Endothelial cell of umbilical vein (primary cell): ENCODE measurements at regions not wholly inside any gene's neighbourhood (a gene's known extent, or its start where the extent isn't known, plus 50 kb on each side); places are given as distances from the start of the nearest gene placed in this dataset.

Experiments
- BruUV-seq: library from RNA; stranded (reverse); fragments of 400-500 nt; replicated peaks from 2 replicates; lab custom pipeline; 2021; lab: Mats Ljungman, UMichigan
- CTCF ChIA-PET: fragments of 300-600, 350-600 bp; sonication (Branson Sonifier 250); formaldehyde crosslinking; loops from one replicate; lab custom pipeline; 2021; ENCODE audit warnings: antibody characterized with exemption, inconsistent platforms; lab: Charles Lee
- POLR2A ChIA-PET: fragments of 300-600, 350-600 bp; sonication (Branson Sonifier 250); formaldehyde crosslinking; loops from one replicate; lab custom pipeline; 2021; ENCODE audit warnings: antibody characterized with exemption, inconsistent platforms; lab: Charles Lee
- DNase-seq: peaks from one replicate; pipeline ENCODE4 v3.0.0-alpha.2; 2011; ENCODE audit warnings: low read depth, low spot score
- FAIRE-seq: peaks from 2 replicates; lab custom pipeline; 2011; peaks lifted over from hg19 to GRCh38; lab: Jason Lieb, UNC
- H2AFZ ChIP-seq: 2 replicates; pipeline ENCODE4 v1.6.0; 2012; ENCODE audit warnings: low read depth, low read length, control low read depth, inconsistent platforms
- H3K27ac ChIP-seq: 2 replicates; pipeline ENCODE4 v1.5.1; 2011; ENCODE audit warnings: low read depth, mild to moderate bottlenecking, control low read depth, low read length, moderate library complexity; ENCODE audit not compliant: insufficient read depth
- H3K27me3 ChIP-seq, 2 experiments: 2 replicates each; pipeline versions ENCODE4 v1.6.0 to v1.6.1; 2011; ENCODE audit warnings: low read length in 2 of 2, mixed read lengths in 1 of 2; ENCODE audit not compliant: control insufficient read depth in 2 of 2, insufficient read depth in 2 of 2
- H3K36me3 ChIP-seq, 2 experiments: 2 replicates in 1 of 2; 3 replicates in 1 of 2; pipeline ENCODE4 v1.5.1; 2011; ENCODE audit warnings: low read length in 2 of 2, mild to moderate bottlenecking in 1 of 2, moderate library complexity in 1 of 2; ENCODE audit not compliant: control insufficient read depth in 2 of 2, insufficient read depth in 2 of 2; ENCODE audit errors: extremely low read depth in 1 of 2
- H3K4me1 ChIP-seq: 3 replicates; pipeline ENCODE4 v1.5.1; 2011; ENCODE audit warnings: mild to moderate bottlenecking, low read length; ENCODE audit not compliant: control insufficient read depth, insufficient read depth; ENCODE audit errors: extremely low read depth
- H3K4me2 ChIP-seq: 2 replicates; pipeline ENCODE4 v1.6.1; 2011; ENCODE audit warnings: low read length, control low read depth, mixed read lengths; ENCODE audit not compliant: insufficient read depth
- H3K4me3 ChIP-seq, 3 experiments: fragments of 200-600 bp in 1 of 3; sonication (generic), shearing (Covaris generic) in 1 of 3; replicated peaks in 1 of 3; 2 replicates each; pipeline ENCODE4 v1.5.1; 2011 to 2016; ENCODE audit warnings: control low read depth in 3 of 3, low read length in 3 of 3, mild to moderate bottlenecking in 2 of 3, inconsistent platforms in 1 of 3, low read depth in 1 of 3, moderate library complexity in 1 of 3; ENCODE audit not compliant: insufficient read depth in 1 of 3
- H3K79me2 ChIP-seq: 2 replicates; pipeline ENCODE4 v1.6.0; 2012; ENCODE audit warnings: low read length, inconsistent platforms; ENCODE audit not compliant: control insufficient read depth, insufficient read depth
- H3K9ac ChIP-seq: replicated peaks from 2 replicates; pipeline ENCODE3; 2011; ENCODE audit warnings: low read length, control low read depth; ENCODE audit not compliant: insufficient read depth; ENCODE audit errors: extremely low read depth
- H3K9me1 ChIP-seq: replicated peaks from 3 replicates; pipeline ENCODE4 v1.6.0; 2011; ENCODE audit warnings: mild to moderate bottlenecking, low read length; ENCODE audit not compliant: control insufficient read depth, insufficient read depth; ENCODE audit errors: extremely low read depth
- H3K9me3 ChIP-seq: replicated peaks from 2 replicates; pipeline ENCODE4 v1.5.1; 2012; ENCODE audit warnings: low read length, inconsistent platforms; ENCODE audit not compliant: control insufficient read depth, insufficient read depth
- H4K20me1 ChIP-seq: replicated peaks from 2 replicates; pipeline ENCODE3; 2011; ENCODE audit warnings: mild to moderate bottlenecking, low read length; ENCODE audit not compliant: control insufficient read depth, insufficient read depth; ENCODE audit errors: extremely low read depth
- EZH2 ChIP-seq: IDR thresholded peaks from 2 replicates; pipeline ENCODE4 v1.6.1; 2012; ENCODE audit warnings: borderline replicate concordance, low read depth, mild to moderate bottlenecking, moderate library complexity, low read length, inconsistent platforms; ENCODE audit not compliant: severe bottlenecking
- FOS ChIP-seq: IDR thresholded peaks from 2 replicates; pipeline ENCODE4 v1.6.1; 2011; ENCODE audit warnings: mild to moderate bottlenecking, low read length, moderate library complexity, borderline replicate concordance; ENCODE audit not compliant: insufficient read depth
- GATA2 ChIP-seq: IDR thresholded peaks from 2 replicates; pipeline ENCODE4 v1.7.0; 2011; ENCODE audit warnings: low read depth, mild to moderate bottlenecking, moderate library complexity, mixed read lengths, low read length; ENCODE audit not compliant: insufficient read length, insufficient read depth
- JUN ChIP-seq: IDR thresholded peaks from 2 replicates; pipeline ENCODE4 v1.6.1; 2011; ENCODE audit warnings: borderline replicate concordance, low read depth; ENCODE audit not compliant: insufficient read length, insufficient read depth
- MYC ChIP-seq: IDR thresholded peaks from one replicate; pipeline ENCODE4 v1.6.1; 2011; ENCODE audit warnings: mild to moderate bottlenecking, low read depth, low read length
- POLR2A ChIP-seq: IDR thresholded peaks from 2 replicates; pipeline ENCODE4 v1.6.1; 2012; ENCODE audit warnings: low read depth, mild to moderate bottlenecking, control low read depth, low read length
- POLR2AphosphoS5 ChIP-seq: IDR thresholded peaks from 2 replicates; pipeline ENCODE4 v1.6.1; 2012; ENCODE audit warnings: low read depth, mild to moderate bottlenecking, control low read depth, low read length, moderate library complexity; ENCODE audit not compliant: insufficient read depth
- dilution Hi-C: fragments of 300-500 bp; cut with MboI; formaldehyde crosslinking; loops from one replicate; pipeline ENCODE4 v1.15.0; 2019; ENCODE audit warnings: low sequenced_read_pairs; ENCODE audit not compliant: extremely low pct_ligation_motif_present
- intact Hi-C: fragments of 100-400 bp; cut with micrococcal nuclease; formaldehyde crosslinking; loops from one replicate; pipeline ENCODE4 v1.10.0; 2022
- TF ChIP-seq, protein P1 (sequence below), 2 donors: IDR thresholded peaks; 1 replicate in 1 of 2; 2 replicates in 1 of 2; pipeline ENCODE4 v1.5.1; 2011; ENCODE audit warnings: low read length in 2 of 2, mild to moderate bottlenecking in 2 of 2, moderate library complexity in 2 of 2, control low read depth in 1 of 2, inconsistent platforms in 1 of 2, low read depth in 1 of 2; ENCODE audit not compliant: insufficient read depth in 1 of 2; ENCODE audit errors: extremely low read depth in 1 of 2
- TF ChIP-seq, protein P2 (sequence below): IDR thresholded peaks from 2 replicates; pipeline ENCODE4 v1.6.1; 2011; ENCODE audit not compliant: insufficient read depth, insufficient read length

DNA sequence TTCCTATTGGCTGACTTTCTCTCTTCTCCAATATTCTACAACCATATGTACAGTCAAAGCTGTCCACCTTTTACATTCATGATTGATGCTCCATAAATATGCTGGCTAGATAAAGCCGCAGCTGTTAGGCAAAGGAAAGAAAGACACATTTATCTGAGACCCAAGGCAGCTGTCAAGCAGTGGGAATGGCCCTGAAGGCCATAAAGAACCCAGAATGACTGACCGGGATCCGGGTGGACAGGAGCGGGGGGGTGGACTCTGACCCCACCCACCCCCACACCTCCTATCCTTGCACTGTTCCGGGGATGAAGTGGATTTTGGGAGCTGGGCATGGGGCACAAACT lies 116.4 kb downstream of the RTP5 start:
- H2AFZ ChIP-seq: no peak overlapping the region
- intact Hi-C loops (no loop called here), dilution Hi-C loops (no loop called here)
- H3K9ac ChIP-seq: no peak overlapping the region
- no peaks in the 10 kb centered on the region for H3K4me1 ChIP-seq
- H3K27ac ChIP-seq: no peak overlapping the region
- no peaks in the 10 kb centered on the region for H3K27me3 ChIP-seq
- ChIA-PET POLR2A (no interaction called here), CTCF (no interaction called here)
- no peak overlapping the region for H3K4me3 ChIP-seq
- no TSS peak for BruUV-seq
- DNase-seq (no peak), FAIRE-seq (no peak)
- no peaks in the 10 kb centered on the region for H3K79me2 ChIP-seq
- no peaks in the 10 kb centered on the region for H4K20me1 ChIP-seq
- no peaks in the 10 kb centered on the region for H3K9me3 ChIP-seq
- no peaks in the 10 kb centered on the region for H3K36me3 ChIP-seq
- no peak overlapping the region for H3K4me2 ChIP-seq
- H3K9me1 ChIP-seq: no peaks in the 10 kb centered on the region
- TF ChIP-seq JUN (no peak), MYC (no peak), POLR2AphosphoS5 (no peak), GATA2 (no peak), EZH2 (no peak), POLR2A (no peak), FOS (no peak)
- TF ChIP-seq, protein P1, sequence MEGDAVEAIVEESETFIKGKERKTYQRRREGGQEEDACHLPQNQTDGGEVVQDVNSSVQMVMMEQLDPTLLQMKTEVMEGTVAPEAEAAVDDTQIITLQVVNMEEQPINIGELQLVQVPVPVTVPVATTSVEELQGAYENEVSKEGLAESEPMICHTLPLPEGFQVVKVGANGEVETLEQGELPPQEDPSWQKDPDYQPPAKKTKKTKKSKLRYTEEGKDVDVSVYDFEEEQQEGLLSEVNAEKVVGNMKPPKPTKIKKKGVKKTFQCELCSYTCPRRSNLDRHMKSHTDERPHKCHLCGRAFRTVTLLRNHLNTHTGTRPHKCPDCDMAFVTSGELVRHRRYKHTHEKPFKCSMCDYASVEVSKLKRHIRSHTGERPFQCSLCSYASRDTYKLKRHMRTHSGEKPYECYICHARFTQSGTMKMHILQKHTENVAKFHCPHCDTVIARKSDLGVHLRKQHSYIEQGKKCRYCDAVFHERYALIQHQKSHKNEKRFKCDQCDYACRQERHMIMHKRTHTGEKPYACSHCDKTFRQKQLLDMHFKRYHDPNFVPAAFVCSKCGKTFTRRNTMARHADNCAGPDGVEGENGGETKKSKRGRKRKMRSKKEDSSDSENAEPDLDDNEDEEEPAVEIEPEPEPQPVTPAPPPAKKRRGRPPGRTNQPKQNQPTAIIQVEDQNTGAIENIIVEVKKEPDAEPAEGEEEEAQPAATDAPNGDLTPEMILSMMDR (IDR thresholded peaks at IDR 0.05; ENCODE audit: extremely low read depth in 1 of 2, insufficient read depth in 1 of 2, low read depth in 1 of 2, low read length in 2 of 2): no peak
- TF ChIP-seq, protein P2, sequence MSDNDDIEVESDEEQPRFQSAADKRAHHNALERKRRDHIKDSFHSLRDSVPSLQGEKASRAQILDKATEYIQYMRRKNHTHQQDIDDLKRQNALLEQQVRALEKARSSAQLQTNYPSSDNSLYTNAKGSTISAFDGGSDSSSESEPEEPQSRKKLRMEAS: no peak
